Esophagus muscularis mucosa (tissue), 4 donors: ENCODE measurements at regions not wholly inside any gene's neighbourhood (a gene's known extent, or its start where the extent isn't known, plus 50 kb on each side); places are given as distances from the start of the nearest gene placed in this dataset.
"Not testable (repeated sequence)": the region's sequence is repeated elsewhere in the genome, so short reads cannot be mapped to it uniquely, and the experiment has no call there.

Source experiments
- EP300 ChIP-seq: sonication (generic); formaldehyde crosslinking; IDR thresholded peaks from one replicate; pipeline ENCODE4 v1.6.1; 2017; ENCODE audit warnings: antibody characterized with exemption
- POLR2A ChIP-seq: fragments of 450-650 bp; IDR thresholded peaks from one replicate; pipeline ENCODE4 v1.6.1; 2017; ENCODE audit warnings: antibody characterized with exemption, moderate library complexity, mild to moderate bottlenecking, low read depth
- POLR2AphosphoS5 ChIP-seq, 2 donors: sonication (generic); formaldehyde crosslinking; IDR thresholded peaks; one replicate each; pipeline ENCODE4 v1.6.1; 2017; ENCODE audit warnings: antibody characterized with exemption in 2 of 2
- TF ChIP-seq, protein P1 (sequence below), 3 experiments: fragments of 200-600 bp in 2 of 3; fragments of 450-650 bp in 1 of 3; sonication (generic) in 2 of 3; IDR thresholded peaks; one replicate each; pipeline ENCODE4 v1.5.1; 2017 to 2019; ENCODE audit warnings: antibody characterized with exemption in 3 of 3, mild to moderate bottlenecking in 2 of 3, moderate library complexity in 1 of 3

DNA sequence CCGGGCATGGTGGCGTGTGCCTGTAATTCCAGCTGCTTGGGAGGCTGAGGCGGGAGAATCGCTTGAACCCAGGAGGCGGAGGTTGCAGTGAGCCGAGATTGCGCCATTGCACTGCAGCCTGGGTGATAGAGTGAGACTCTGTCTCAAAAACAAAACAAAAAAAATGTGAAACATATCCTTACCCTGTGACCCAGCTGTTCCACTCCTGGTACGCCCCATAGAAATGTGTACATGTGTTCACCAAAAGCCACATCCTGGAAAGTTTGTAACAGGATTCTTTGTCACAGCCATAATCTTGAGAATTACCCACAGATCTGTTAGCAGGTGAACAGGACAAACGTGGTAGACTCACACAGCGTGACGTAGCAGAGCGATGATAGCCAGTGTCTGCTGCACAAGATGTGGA, 71.2 kb upstream of the RFLNA start:
- TF ChIP-seq, protein P1, sequence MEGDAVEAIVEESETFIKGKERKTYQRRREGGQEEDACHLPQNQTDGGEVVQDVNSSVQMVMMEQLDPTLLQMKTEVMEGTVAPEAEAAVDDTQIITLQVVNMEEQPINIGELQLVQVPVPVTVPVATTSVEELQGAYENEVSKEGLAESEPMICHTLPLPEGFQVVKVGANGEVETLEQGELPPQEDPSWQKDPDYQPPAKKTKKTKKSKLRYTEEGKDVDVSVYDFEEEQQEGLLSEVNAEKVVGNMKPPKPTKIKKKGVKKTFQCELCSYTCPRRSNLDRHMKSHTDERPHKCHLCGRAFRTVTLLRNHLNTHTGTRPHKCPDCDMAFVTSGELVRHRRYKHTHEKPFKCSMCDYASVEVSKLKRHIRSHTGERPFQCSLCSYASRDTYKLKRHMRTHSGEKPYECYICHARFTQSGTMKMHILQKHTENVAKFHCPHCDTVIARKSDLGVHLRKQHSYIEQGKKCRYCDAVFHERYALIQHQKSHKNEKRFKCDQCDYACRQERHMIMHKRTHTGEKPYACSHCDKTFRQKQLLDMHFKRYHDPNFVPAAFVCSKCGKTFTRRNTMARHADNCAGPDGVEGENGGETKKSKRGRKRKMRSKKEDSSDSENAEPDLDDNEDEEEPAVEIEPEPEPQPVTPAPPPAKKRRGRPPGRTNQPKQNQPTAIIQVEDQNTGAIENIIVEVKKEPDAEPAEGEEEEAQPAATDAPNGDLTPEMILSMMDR (IDR thresholded peaks at IDR 0.05): not testable (repeated sequence)
- not testable (repeated sequence) for TF ChIP-seq POLR2A; EP300; POLR2AphosphoS5 (IDR thresholded peaks at IDR 0.05)
